Fibroblast of pulmonary artery (primary cell): ENCODE measurements at regions not wholly inside any gene's neighbourhood (a gene's known extent, or its start where the extent isn't known, plus 50 kb on each side); places are given as distances from the start of the nearest gene placed in this dataset.
"Not testable (repeated sequence)": the region's sequence is repeated elsewhere in the genome, so short reads cannot be mapped to it uniquely, and the experiment has no call there.

Experiments used
- DNase-seq: peaks from one replicate; pipeline ENCODE4 v3.0.0-alpha.2; 2010; ENCODE audit warnings: low read depth
- H3K4me3 ChIP-seq: replicated peaks from 2 replicates; pipeline ENCODE4 v1.5.1; 2011; ENCODE audit warnings: low read depth, mild to moderate bottlenecking, control low read depth, low read length, moderate library complexity
- CTCF ChIP-seq: IDR thresholded peaks from 2 replicates; pipeline ENCODE4 v1.5.1; 2011; ENCODE audit warnings: mild to moderate bottlenecking, control low read depth, low read length, inconsistent platforms; ENCODE audit errors: missing control alignments

- TF ChIP-seq CTCF: no peak
- no peak for DNase-seq
- no peak overlapping the region for H3K4me3 ChIP-seq
These were observed 98.4 kb upstream of the GC start for GRCh38 chr4:71882113-71882841.

- not testable (repeated sequence) for H3K4me3 ChIP-seq, DNase-seq
These were observed 116.5 kb upstream of the GC start for GRCh38 chr4:71900366-71900765.

- DNase-seq, H3K4me3 ChIP-seq: not testable (repeated sequence)
These were observed 121.7 kb upstream of the GC start for GRCh38 chr4:71905594-71905993.

GRCh38 chr4:71906096-71906495, 122.2 kb upstream of the GC start:
- no peak for TF ChIP-seq CTCF
- DNase-seq: no peak
- no peak overlapping the region for H3K4me3 ChIP-seq

- no peak overlapping the region for H3K4me3 ChIP-seq
- DNase-seq: no peak
- TF ChIP-seq CTCF: no peak
These were observed 123.2 kb upstream of the GC start for GRCh38 chr4:71907071-71907470.

GRCh38 chr4:71907782-71908181, 123.9 kb upstream of the GC start:
- H3K4me3 ChIP-seq: no peak overlapping the region
- no peak for TF ChIP-seq CTCF
- no peak for DNase-seq

- TF ChIP-seq CTCF: no peak
- H3K4me3 ChIP-seq: no peak overlapping the region
- no peak for DNase-seq
These were observed 118.5 kb upstream of the NPFFR2 start for GRCh38 chr4:71913275-71913674.

- H3K4me3 ChIP-seq: no peak overlapping the region
- TF ChIP-seq CTCF: no peak
- no peak for DNase-seq
These were observed 108.7 kb upstream of the NPFFR2 start for GRCh38 chr4:71923070-71923469.
